Right cardiac atrium (tissue), 5 donors: ENCODE measurements at regions not wholly inside any gene's neighbourhood (a gene's known extent, or its start where the extent isn't known, plus 50 kb on each side); places are given as distances from the start of the nearest gene placed in this dataset.

Experiments used
- ATAC-seq, 2 donors: fragments of 200-7000 bp; cut with Tn5 transposase; one replicate each; pipeline versions ENCODE4 v1.8.0 to v1.9.1; 2020; ENCODE audit warnings: moderate library complexity in 2 of 2, mild to moderate bottlenecking in 1 of 2
- DNase-seq, 3 donors: peaks; one replicate each; pipeline ENCODE4 v3.0.0-alpha.2; 2020
- H3K27ac ChIP-seq: one replicate; pipeline ENCODE4 v1.5.1; 2013; ENCODE audit warnings: mild to moderate bottlenecking, low read length, control low read depth, moderate library complexity
- H3K27me3 ChIP-seq: one replicate; pipeline ENCODE4 v1.6.1; 2013; ENCODE audit not compliant: control insufficient read depth, insufficient read depth
- H3K4me1 ChIP-seq: one replicate; pipeline ENCODE4 v1.6.1; 2013; ENCODE audit warnings: low read length; ENCODE audit not compliant: control insufficient read depth, insufficient read depth
- H3K4me3 ChIP-seq: one replicate; pipeline ENCODE4 v1.5.1; 2013; ENCODE audit warnings: low read length, control low read depth
- H3K9me3 ChIP-seq: one replicate; pipeline ENCODE4 v1.6.1; 2013; ENCODE audit warnings: low read length; ENCODE audit not compliant: control insufficient read depth
- WGBS: extraction: QIAGEN DNeasy Blood & Tissue Kit; methylation state at CpG from one replicate; pipeline ENCODE4 v1.1.7; 2013; 5-methylcytosine and 5-hydroxymethylcytosine counted together
- intact Hi-C, 4 donors: fragments of 100-400 bp; cut with DNase I; formaldehyde crosslinking; loops; one replicate each; pipeline versions ENCODE4 v1.11.0 to v1.14.0; 2022 to 2023
- donor health status: healthy with polysubstance abuse.
- donor health status: DM: no; HTN: yes; CAD: no.
- donor health status: DM: no; HTN: no; CAD: no.
- donor health status: DM: no; HTN: yes; CAD: no; lungs with severe emphysema.
- donor health status: DM: yes; HTN: yes; CAD: no.

GRCh38 chr11:112513417-112513816 lies 252.8 kb upstream of the PLET1 start:
- H3K4me1 ChIP-seq, result no peaks in the 10 kb centered on the region
- DNase-seq, result no peak
- H3K4me3 ChIP-seq, result no peak overlapping the region
- WGBS, result 77% methylated on average over 2 of the region's 2 CpGs
- intact Hi-C loops, result no loop called here
- no peaks in the 10 kb centered on the region for H3K27me3 ChIP-seq
- H3K27ac ChIP-seq, result no peak overlapping the region
- H3K9me3 ChIP-seq, result no peaks in the 10 kb centered on the region
- no peak for ATAC-seq

GRCh38 chr11:112514011-112514740 lies 253.5 kb upstream of the PLET1 start:
- Histone ChIP-seq H3K27me3 (no peaks in the 10 kb centered on the region), H3K4me3 (no peak overlapping the region), H3K4me1 (no peaks in the 10 kb centered on the region), H3K9me3 (no peaks in the 10 kb centered on the region), H3K27ac (no peak overlapping the region)
- 67% methylated on average over 5 of the region's 5 CpGs for WGBS
- ATAC-seq (no peak), DNase-seq (no peak)
- intact Hi-C loops, result no loop called here

- Histone ChIP-seq H3K27ac (no peak overlapping the region), H3K4me1 (no peaks in the 10 kb centered on the region), H3K9me3 (no peaks in the 10 kb centered on the region), H3K4me3 (no peak overlapping the region), H3K27me3 (no peaks in the 10 kb centered on the region)
- intact Hi-C loops, result no loop called here
- no peak for ATAC-seq
- WGBS, result 76% methylated on average over 2 of the region's 2 CpGs
- DNase-seq, result no peak
These were observed 255.6 kb upstream of the PLET1 start for GRCh38 chr11:112516261-112516660.

- Histone ChIP-seq H3K27ac (no peak overlapping the region), H3K27me3 (no peaks in the 10 kb centered on the region), H3K4me1 (no peaks in the 10 kb centered on the region), H3K4me3 (no peak overlapping the region), H3K9me3 (no peaks in the 10 kb centered on the region)
- ATAC-seq (no peak), DNase-seq (no peak)
- WGBS, result 80% methylated on average over 2 of the region's 2 CpGs
- intact Hi-C loops, result no loop called here
These were observed 256.1 kb upstream of the PLET1 start for GRCh38 chr11:112516755-112517154.

- no peaks in the 10 kb centered on the region for H3K4me1 ChIP-seq
- no peak overlapping the region for H3K4me3 ChIP-seq
- intact Hi-C loops, result no loop called here
- ATAC-seq (no peak), DNase-seq (no peak)
- no peaks in the 10 kb centered on the region for H3K9me3 ChIP-seq
- no peaks in the 10 kb centered on the region for H3K27me3 ChIP-seq
- 93% methylated on average over 1 of the region's 1 CpG for WGBS
- no peak overlapping the region for H3K27ac ChIP-seq
These were observed 257.7 kb upstream of the PLET1 start for GRCh38 chr11:112518371-112518770.

GRCh38 chr11:112519751-112520150 lies 259.1 kb upstream of the PLET1 start:
- no peak overlapping the region for H3K27ac ChIP-seq
- no peaks in the 10 kb centered on the region for H3K27me3 ChIP-seq
- 78% methylated on average over 5 of the region's 5 CpGs for WGBS
- ATAC-seq (no peak), DNase-seq (no peak)
- peaks cover 8% of the 10 kb centered on the region for H3K4me1 ChIP-seq
- no peaks in the 10 kb centered on the region for H3K9me3 ChIP-seq
- H3K4me3 ChIP-seq, result no peak overlapping the region
- intact Hi-C loops, result no loop called here

GRCh38 chr11:112520354-112520753 lies 259.7 kb upstream of the PLET1 start:
- DNase-seq, result no peak
- 70% methylated on average over 2 of the region's 2 CpGs for WGBS
- H3K9me3 ChIP-seq, result no peaks in the 10 kb centered on the region
- H3K27me3 ChIP-seq, result no peaks in the 10 kb centered on the region
- peaks cover 13% of the 10 kb centered on the region for H3K4me1 ChIP-seq
- H3K4me3 ChIP-seq, result no peak overlapping the region
- intact Hi-C loops, result no loop called here
- ATAC-seq, result no peak
- no peak overlapping the region for H3K27ac ChIP-seq

GRCh38 chr11:112522536-112522935 lies 261.9 kb upstream of the PLET1 start:
- Histone ChIP-seq H3K9me3 (no peaks in the 10 kb centered on the region), H3K27me3 (no peaks in the 10 kb centered on the region), H3K4me3 (no peak overlapping the region), H3K27ac (no peak overlapping the region), H3K4me1 (peaks cover 23% of the 10 kb centered on the region)
- WGBS, result 63% methylated on average over 1 of the region's 1 CpG
- DNase-seq, result no peak
- intact Hi-C loops, result no loop called here
- ATAC-seq, result no peak

GRCh38 chr11:112523031-112523430 lies 262.4 kb upstream of the PLET1 start:
- H3K4me1 ChIP-seq, result peaks cover 23% of the 10 kb centered on the region
- intact Hi-C loops, result no loop called here

GRCh38 chr11:112523477-112523876 lies 262.8 kb upstream of the PLET1 start:
- WGBS, result 31% methylated on average over 4 of the region's 4 CpGs
- Histone ChIP-seq H3K27ac (peak overlapping the region; percentile 48), H3K4me3 (no peak overlapping the region), H3K9me3 (no peaks in the 10 kb centered on the region), H3K4me1 (peaks cover 23% of the 10 kb centered on the region), H3K27me3 (no peaks in the 10 kb centered on the region)
- intact Hi-C loops, result no loop called here
- ATAC-seq, result peak; percentile 49 to 51
- DNase-seq, result peak; percentile 25 to 60 (median 53)

More at GRCh38 chr11:112523031-112523430, 262.4 kb upstream of the PLET1 start:
- Histone ChIP-seq H3K4me3 (no peak overlapping the region), H3K9me3 (no peaks in the 10 kb centered on the region), H3K27ac (no peak overlapping the region), H3K27me3 (no peaks in the 10 kb centered on the region)
- ATAC-seq (no peak), DNase-seq (no peak)
- WGBS, result 50% methylated on average over 1 of the region's 1 CpG

- Histone ChIP-seq H3K27ac (no peak overlapping the region), H3K4me3 (no peak overlapping the region), H3K4me1 (peaks cover 23% of the 10 kb centered on the region), H3K27me3 (no peaks in the 10 kb centered on the region), H3K9me3 (no peaks in the 10 kb centered on the region)
- 72% methylated on average over 2 of the region's 2 CpGs for WGBS
- no peak for DNase-seq
- no peak for ATAC-seq
- intact Hi-C loops, result no loop called here
These were observed 263.3 kb upstream of the PLET1 start for GRCh38 chr11:112523951-112524350.

GRCh38 chr11:112524798-112525197 lies 264.1 kb upstream of the PLET1 start:
- no peak overlapping the region for H3K4me3 ChIP-seq
- peaks cover 23% of the 10 kb centered on the region for H3K4me1 ChIP-seq
- H3K9me3 ChIP-seq, result no peaks in the 10 kb centered on the region
- no peaks in the 10 kb centered on the region for H3K27me3 ChIP-seq
- ATAC-seq (peak; percentile 59 to 66), DNase-seq (peak; percentile 25 to 66 (median 60))
- WGBS, result 38% methylated on average over 4 of the region's 4 CpGs
- H3K27ac ChIP-seq, result peak overlapping the region; percentile 14
- intact Hi-C loops, result no loop called here
